HepG2 (cell line): ENCODE measurements at regions not wholly inside any gene's neighbourhood (a gene's known extent, or its start where the extent isn't known, plus 50 kb on each side); places are given as distances from the start of the nearest gene placed in this dataset.

ENCODE experiments used
- ATAC-seq: fragments of 200-7000 bp; cut with Tn5 transposase; 3 replicates; pipeline ENCODE4 v1.9.1; 2020; ENCODE audit warnings: mild to moderate bottlenecking, moderate library complexity
- BruUV-seq: library from RNA; stranded (reverse); fragments of 400-500 nt; replicated peaks from 2 replicates; lab custom pipeline; 2021; lab: Mats Ljungman, UMichigan
- CTCF ChIA-PET: fragments of 300-600 bp; formaldehyde crosslinking; extraction: SDS; loops from one replicate; lab custom pipeline; 2021; ENCODE audit warnings: low total read pairs, inconsistent platforms, low intra/inter-chr PET ratio; lab: Yijun Ruan, JAX
- POLR2A ChIA-PET: fragments of 350-600 bp; sonication (Branson Sonifier 250); formaldehyde crosslinking; loops from one replicate; lab custom pipeline; 2020; ENCODE audit warnings: antibody characterized with exemption, inconsistent platforms; lab: Yijun Ruan, JAX
- DNase-seq: peaks from one replicate; pipeline ENCODE4 v3.0.0-alpha.2; 2015; ENCODE audit warnings: low spot score
- FAIRE-seq: peaks from 3 replicates; lab custom pipeline; 2011; peaks lifted over from hg19 to GRCh38; lab: Jason Lieb, UNC
- H2AFZ ChIP-seq: one replicate; pipeline ENCODE4 v1.6.1; 2011; ENCODE audit warnings: low read length, inconsistent platforms
- H3K27ac ChIP-seq: fragments of 300-600 bp; 3 replicates; pipeline ENCODE4 v1.8.0; 2011; ENCODE audit warnings: mixed run types, mild to moderate bottlenecking, mixed read lengths, low read length, inconsistent platforms; ENCODE audit not compliant: insufficient read depth; ENCODE audit errors: extremely low read length
- H3K27me3 ChIP-seq, 2 experiments: fragments of 200-600 bp in 1 of 2; 2 replicates in 1 of 2; 3 replicates in 1 of 2; pipeline versions ENCODE4 v1.6.0 to v1.8.0; 2011; ENCODE audit warnings: low read length in 2 of 2, mild to moderate bottlenecking in 2 of 2, moderate library complexity in 2 of 2, inconsistent platforms in 1 of 2; ENCODE audit not compliant: insufficient read depth in 2 of 2, control insufficient read depth in 1 of 2
- H3K36me3 ChIP-seq, 2 experiments: fragments of 200-600 bp in 1 of 2; replicated peaks in 1 of 2; 2 replicates in 1 of 2; 3 replicates in 1 of 2; pipeline versions ENCODE4 v1.5.1 to v1.8.0; 2011; ENCODE audit warnings: low read length in 2 of 2, inconsistent platforms in 1 of 2; ENCODE audit not compliant: insufficient read depth in 2 of 2, control insufficient read depth in 1 of 2
- H3K4me1 ChIP-seq: 2 replicates; pipeline ENCODE4 v1.5.1; 2012; ENCODE audit warnings: low read length, inconsistent platforms; ENCODE audit not compliant: insufficient read depth
- H3K4me2 ChIP-seq: 2 replicates; pipeline ENCODE4 v1.6.0; 2011; ENCODE audit warnings: low read depth, low read length, inconsistent platforms
- H3K4me3 ChIP-seq, 3 experiments: fragments of 200-600 bp in 1 of 3; sonication (generic), shearing (Covaris generic) in 1 of 3; replicated peaks in 1 of 3; 2 replicates each; pipeline ENCODE4 v1.5.1; 2011 to 2016; ENCODE audit warnings: low read length in 3 of 3, inconsistent platforms in 2 of 3, low read depth in 2 of 3, mild to moderate bottlenecking in 2 of 3, control low read depth in 1 of 3, mixed read lengths in 1 of 3; ENCODE audit not compliant: insufficient read depth in 1 of 3
- H3K79me2 ChIP-seq: one replicate; pipeline ENCODE4 v1.6.1; 2011; ENCODE audit warnings: low read length, inconsistent platforms; ENCODE audit not compliant: insufficient read depth
- H3K9ac ChIP-seq: 2 replicates; pipeline ENCODE4 v1.6.0; 2011; ENCODE audit warnings: mild to moderate bottlenecking, low read depth, low read length, inconsistent platforms; ENCODE audit not compliant: insufficient read depth
- H3K9me3 ChIP-seq: 2 replicates; pipeline ENCODE4 v1.5.1; 2012; ENCODE audit warnings: mild to moderate bottlenecking, low read length
- H4K20me1 ChIP-seq: 2 replicates; pipeline ENCODE4 v1.6.0; 2011; ENCODE audit warnings: inconsistent platforms, mild to moderate bottlenecking, low read length, moderate library complexity; ENCODE audit not compliant: insufficient read depth
- GATAD1 ChIP-seq: IDR thresholded peaks from 2 replicates; pipeline ENCODE4 v1.6.1; 2016; ENCODE audit warnings: missing genetic modification reagents, missing compliant biosample characterization
- SRF ChIP-seq: IDR thresholded peaks from 2 replicates; pipeline ENCODE4 v1.6.1; 2011; ENCODE audit warnings: mild to moderate bottlenecking, low read depth, low read length, moderate library complexity
- ZBTB7A ChIP-seq: sonication (generic); formaldehyde crosslinking; IDR thresholded peaks from 2 replicates; pipeline ENCODE4 v1.8.0; 2022; ENCODE audit warnings: mild to moderate bottlenecking, missing genetic modification reagents
- ZNF142 ChIP-seq: sonication (generic); formaldehyde crosslinking; IDR thresholded peaks from 2 replicates; pipeline ENCODE4 v1.4.0; 2020; ENCODE audit warnings: missing genetic modification reagents
- ZNF451 ChIP-seq: sonication (generic); formaldehyde crosslinking; IDR thresholded peaks from 2 replicates; pipeline ENCODE4 v1.5.0; 2020; ENCODE audit warnings: mild to moderate bottlenecking, missing genetic modification reagents
- ZNF572 ChIP-seq: sonication (generic); formaldehyde crosslinking; IDR thresholded peaks from 2 replicates; pipeline ENCODE4 v1.5.1; 2020; ENCODE audit warnings: mild to moderate bottlenecking, missing genetic modification reagents
- ZSCAN29 ChIP-seq: sonication (generic); formaldehyde crosslinking; conservative IDR thresholded peaks from 2 replicates; pipeline ENCODE4 v1.4.0; 2020; ENCODE audit warnings: mild to moderate bottlenecking, missing genetic modification reagents
- WGBS: methylation state at CpG from one replicate; pipeline ENCODE4 v1.1.6; 2017; ENCODE audit warnings: low lambda C conversion rate; 5-methylcytosine and 5-hydroxymethylcytosine counted together
- in situ Hi-C: cut with HindIII; loops from 2 replicates; pipeline ENCODE4 v1.10.0; 2017; ENCODE audit warnings: low pct_unique_long_range_greater_than_20kb; ENCODE audit not compliant: extremely low pct_ligation_motif_present
- intact Hi-C: fragments of 100-400 bp; cut with micrococcal nuclease; formaldehyde crosslinking; loops from one replicate; pipeline ENCODE4 v1.10.0; 2022; ENCODE audit not compliant: unreplicated experiment
- TF ChIP-seq, protein P1 (sequence below): sonication (generic); formaldehyde crosslinking; IDR thresholded peaks from 2 replicates; pipeline ENCODE4 v1.9.0; 2021; ENCODE audit warnings: missing genetic modification reagents, mild to moderate bottlenecking, borderline replicate concordance
- TF ChIP-seq, protein P2 (sequence below), 2 experiments: sonication (generic) in 1 of 2; formaldehyde crosslinking in 1 of 2; IDR thresholded peaks; 2 replicates each; pipeline versions ENCODE4 v1.4.0 to v1.6.1; 2016 to 2020; ENCODE audit warnings: borderline replicate concordance in 1 of 2, low read depth in 1 of 2, mild to moderate bottlenecking in 1 of 2, missing genetic modification reagents in 1 of 2

DNA sequence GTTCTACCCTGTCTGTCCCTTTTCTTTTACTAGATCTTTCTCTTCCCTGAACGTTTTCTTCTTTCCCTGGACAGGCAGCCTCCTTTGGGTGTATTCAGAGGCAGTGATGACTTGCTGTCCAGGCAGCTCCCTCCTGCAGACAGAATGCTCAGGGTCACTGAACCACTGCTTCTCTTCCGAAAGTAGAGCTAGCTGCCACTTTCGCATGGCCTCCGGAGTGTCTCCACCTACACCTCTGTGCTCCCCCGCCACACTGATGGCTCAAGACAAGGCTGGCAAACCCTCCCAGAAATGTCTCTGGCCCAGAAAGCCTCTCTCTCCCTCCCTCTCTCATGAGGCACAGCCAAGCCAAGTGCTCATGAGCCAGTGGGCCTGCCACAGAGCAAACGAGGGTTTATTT lies 207.8 kb downstream of the CDRT15L2 start (continued):
- TF ChIP-seq, protein P1, sequence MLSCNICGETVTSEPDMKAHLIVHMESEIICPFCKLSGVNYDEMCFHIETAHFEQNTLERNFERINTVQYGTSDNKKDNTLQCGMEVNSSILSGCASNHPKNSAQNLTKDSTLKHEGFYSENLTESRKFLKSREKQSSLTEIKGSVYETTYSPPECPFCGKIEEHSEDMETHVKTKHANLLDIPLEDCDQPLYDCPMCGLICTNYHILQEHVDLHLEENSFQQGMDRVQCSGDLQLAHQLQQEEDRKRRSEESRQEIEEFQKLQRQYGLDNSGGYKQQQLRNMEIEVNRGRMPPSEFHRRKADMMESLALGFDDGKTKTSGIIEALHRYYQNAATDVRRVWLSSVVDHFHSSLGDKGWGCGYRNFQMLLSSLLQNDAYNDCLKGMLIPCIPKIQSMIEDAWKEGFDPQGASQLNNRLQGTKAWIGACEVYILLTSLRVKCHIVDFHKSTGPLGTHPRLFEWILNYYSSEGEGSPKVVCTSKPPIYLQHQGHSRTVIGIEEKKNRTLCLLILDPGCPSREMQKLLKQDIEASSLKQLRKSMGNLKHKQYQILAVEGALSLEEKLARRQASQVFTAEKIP (CRISPR knock-in tag) = no peak

GRCh38 chr17:20791626-20792025 lies 212.1 kb downstream of the CDRT15L2 start:
- Histone ChIP-seq H3K9me3 (no peaks in the 10 kb centered on the region), H3K4me1 (no peaks in the 10 kb centered on the region), H3K9ac (no peak overlapping the region), H3K36me3 (no peaks in the 10 kb centered on the region), H2AFZ (no peak overlapping the region), H3K79me2 (no peaks in the 10 kb centered on the region), H3K27ac (no peak overlapping the region), H3K27me3 (no peaks in the 10 kb centered on the region), H4K20me1 (no peaks in the 10 kb centered on the region), H3K4me2 (no peak overlapping the region), H3K4me3 (no peak overlapping the region)
- no peak for ATAC-seq
- BruUV-seq = no TSS peak
- 38% methylated on average over 5 of the region's 5 CpGs for WGBS
- DNase-seq = no peak
- intact Hi-C loops = no loop called here
- TF ChIP-seq ZBTB7A (CRISPR knock-in tag) = no peak
- TF ChIP-seq SRF = no peak
- TF ChIP-seq ZNF451 (CRISPR knock-in tag) = no peak
- no peak for TF ChIP-seq ZSCAN29 (CRISPR knock-in tag)
- TF ChIP-seq GATAD1 = no peak
- no peak for TF ChIP-seq ZNF572 (CRISPR knock-in tag)
- no peak for TF ChIP-seq ZNF142 (CRISPR knock-in tag)
- TF ChIP-seq, protein P2, sequence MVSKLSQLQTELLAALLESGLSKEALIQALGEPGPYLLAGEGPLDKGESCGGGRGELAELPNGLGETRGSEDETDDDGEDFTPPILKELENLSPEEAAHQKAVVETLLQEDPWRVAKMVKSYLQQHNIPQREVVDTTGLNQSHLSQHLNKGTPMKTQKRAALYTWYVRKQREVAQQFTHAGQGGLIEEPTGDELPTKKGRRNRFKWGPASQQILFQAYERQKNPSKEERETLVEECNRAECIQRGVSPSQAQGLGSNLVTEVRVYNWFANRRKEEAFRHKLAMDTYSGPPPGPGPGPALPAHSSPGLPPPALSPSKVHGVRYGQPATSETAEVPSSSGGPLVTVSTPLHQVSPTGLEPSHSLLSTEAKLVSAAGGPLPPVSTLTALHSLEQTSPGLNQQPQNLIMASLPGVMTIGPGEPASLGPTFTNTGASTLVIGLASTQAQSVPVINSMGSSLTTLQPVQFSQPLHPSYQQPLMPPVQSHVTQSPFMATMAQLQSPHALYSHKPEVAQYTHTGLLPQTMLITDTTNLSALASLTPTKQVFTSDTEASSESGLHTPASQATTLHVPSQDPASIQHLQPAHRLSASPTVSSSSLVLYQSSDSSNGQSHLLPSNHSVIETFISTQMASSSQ (IDR thresholded peaks at IDR 0.05; ENCODE audit: low read depth) = no peak
- TF ChIP-seq, protein P2 (CRISPR knock-in tag; IDR thresholded peaks at IDR 0.05; ENCODE audit: borderline replicate concordance) = no peak
- CTCF ChIA-PET = no interaction called here
- no peak for FAIRE-seq
- in situ Hi-C loops = no loop called here
- POLR2A ChIA-PET = no interaction called here
